Inflammatory macrophage treated with lipopolysaccharide for 1 hour (primary cell): ENCODE measurements at regions not wholly inside any gene's neighbourhood (a gene's known extent, or its start where the extent isn't known, plus 50 kb on each side); places are given as distances from the start of the nearest gene placed in this dataset.

Experiments
- DNase-seq, 2 donors: peaks; one replicate each; pipeline ENCODE4 v3.0.0-alpha.2; 2020 to 2022

DNA sequence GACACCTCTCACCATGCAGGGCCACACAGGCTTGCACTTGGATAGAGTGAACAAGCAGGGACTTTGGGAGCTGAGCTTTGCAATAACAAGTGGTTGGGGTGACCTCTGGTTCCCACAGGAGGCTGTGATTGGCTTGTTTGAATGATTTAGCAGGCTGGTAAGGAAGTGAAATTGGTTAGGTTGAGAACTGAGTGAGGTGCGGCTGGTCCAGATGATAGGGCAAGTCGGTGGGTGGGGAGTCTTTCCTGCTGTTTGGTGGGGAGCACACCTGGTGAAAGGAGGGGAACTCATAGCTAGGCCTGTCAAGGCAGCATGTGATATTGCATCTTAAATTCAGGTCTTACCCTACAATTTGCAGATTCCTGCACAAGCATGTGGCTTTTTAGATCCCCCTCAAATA, 794.6 kb upstream of the ZNF608 start:
- no peak for DNase-seq

DNA sequence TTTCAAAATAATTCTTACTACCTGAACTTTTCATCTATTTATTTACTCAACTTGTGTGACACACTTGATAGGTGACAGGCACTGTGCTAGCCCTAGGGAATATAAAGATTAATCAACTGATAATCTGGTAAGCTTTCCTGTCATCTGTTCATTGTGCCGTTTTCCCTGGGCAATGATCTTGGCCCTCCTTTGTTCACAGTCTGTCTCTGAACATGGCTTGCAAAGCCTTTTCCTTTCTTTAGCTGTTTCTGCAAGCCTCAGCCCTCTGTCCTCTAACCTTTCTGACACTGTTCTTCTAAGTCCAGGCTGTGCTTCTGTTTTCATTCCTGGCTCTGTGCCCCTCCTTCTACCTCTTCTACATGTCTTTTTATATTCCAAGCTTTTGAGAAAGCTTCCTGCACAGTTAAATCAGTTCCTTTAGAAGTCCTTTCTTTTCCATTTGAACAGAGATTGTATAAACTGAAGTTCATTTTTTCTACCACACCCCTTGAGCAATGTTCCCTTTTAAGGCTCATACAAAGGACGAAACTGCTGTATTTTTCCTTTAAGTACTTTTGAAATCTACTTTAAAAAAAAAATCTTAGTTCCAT, 803.0 kb upstream of the ZNF608 start:
- DNase-seq, result no peak

DNA sequence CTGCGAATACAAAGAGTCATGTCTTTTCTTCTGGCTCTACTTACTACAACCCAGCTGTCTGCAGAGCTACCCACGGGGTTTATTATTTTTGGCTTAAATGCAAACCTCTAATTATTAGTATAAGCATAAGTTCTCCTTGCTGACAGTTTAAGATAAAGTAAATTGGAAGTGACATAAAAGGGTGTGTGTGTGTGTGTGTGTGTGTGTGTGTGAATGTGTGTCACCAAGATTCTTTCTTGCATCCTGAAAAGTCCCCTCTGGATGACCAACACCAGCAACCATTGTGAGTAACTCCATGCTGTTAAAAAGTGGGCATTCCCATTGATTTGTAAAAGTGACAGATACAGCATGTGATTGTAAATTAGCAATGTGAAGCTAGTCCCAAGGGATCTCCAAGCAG, 803.8 kb upstream of the ZNF608 start:
- no peak for DNase-seq

DNA sequence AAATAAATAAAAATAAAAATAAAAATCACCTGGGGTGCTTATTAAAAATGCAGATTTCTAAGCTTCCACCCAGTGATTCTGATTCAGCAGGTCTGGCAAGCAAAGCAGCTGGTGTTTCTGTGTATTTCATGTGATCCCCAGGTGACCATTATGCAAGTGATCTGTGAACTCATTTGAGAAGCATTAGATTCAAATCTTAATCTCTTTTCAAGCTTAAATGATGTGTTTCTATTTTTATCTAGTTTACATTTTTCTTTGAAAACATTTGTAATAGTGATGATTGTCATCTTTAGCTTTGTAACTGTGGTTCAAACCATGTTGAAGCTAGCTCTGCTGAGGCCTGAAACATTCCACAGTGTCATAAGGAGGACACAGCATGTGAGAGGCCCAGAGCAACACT, 804.8 kb upstream of the ZNF608 start:
- no peak for DNase-seq

DNA sequence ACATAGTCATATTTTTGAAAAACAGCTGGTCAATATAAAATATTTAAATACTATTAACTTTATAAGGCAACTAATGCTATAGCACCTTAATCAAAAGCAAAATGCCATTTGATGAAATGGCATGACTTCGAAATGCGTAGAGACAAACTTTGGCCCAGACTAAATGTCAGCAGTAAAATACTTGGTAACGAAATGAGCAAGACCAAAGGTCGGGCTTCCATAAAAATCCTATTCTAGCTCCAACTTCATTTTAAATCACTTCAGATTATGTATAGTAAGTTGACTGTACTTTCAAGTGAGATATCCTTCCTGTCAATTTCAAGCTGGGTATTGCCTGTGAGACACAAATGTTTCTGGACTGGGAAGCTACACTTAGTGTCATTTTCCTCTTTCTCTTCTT, 805.4 kb upstream of the ZNF608 start:
- DNase-seq, result no peak

DNA sequence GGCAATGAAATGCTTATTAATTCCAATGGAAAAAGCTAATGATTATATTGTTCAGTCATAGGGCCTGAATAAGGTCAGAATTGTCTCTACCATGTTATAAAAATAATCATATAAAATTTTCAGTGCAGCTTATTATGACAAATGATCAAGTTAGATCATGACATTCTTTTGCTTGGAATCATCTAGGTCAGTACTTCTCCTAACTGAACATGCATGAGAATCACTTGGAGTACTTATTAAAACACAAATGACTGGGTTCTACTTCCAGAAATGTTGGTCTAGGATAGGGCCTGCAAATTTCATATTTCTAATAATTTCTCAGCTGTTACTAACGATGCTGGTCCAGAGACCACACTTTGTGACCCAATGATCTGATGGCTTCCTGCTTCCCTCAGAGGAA, 806.0 kb upstream of the ZNF608 start:
- no peak for DNase-seq

DNA sequence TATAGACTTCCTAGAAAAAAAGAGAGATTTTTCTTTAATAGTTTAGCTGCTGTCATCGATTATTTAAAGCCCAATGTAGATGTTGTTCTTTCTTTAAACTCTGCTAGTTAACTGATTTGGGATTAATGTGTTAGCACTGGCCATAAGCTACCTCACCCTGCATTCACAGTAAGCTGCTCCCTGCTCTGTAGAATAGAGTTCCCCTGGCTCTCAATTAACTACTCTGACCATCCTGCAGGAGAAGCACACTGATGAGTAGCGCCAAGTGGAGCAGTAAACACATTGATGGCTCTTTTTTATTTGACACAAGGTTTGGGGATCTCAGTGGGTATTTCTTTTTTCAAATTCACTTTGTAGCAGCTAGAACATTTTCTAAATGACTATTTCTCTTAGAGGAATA, 807.9 kb upstream of the ZNF608 start:
- no peak for DNase-seq

DNA sequence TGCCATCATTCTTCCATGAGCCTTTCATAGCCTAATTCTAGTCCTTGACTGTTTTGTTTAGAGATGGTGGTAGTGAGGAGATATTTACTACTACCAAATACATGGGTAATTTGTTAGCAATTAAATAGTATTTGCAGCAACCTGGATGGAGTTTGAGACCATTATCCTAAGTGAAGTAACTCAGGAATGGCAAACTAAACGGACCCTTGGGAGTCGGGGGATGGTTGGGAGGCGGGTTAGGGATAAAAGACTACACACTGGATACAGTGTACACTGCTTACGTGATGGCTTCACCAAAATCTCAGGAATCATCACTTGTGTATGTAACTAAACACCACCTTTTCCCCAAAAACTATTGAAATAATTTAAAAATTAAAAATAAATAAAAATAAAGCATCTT, 809.2 kb upstream of the ZNF608 start:
- DNase-seq, result no peak

DNA sequence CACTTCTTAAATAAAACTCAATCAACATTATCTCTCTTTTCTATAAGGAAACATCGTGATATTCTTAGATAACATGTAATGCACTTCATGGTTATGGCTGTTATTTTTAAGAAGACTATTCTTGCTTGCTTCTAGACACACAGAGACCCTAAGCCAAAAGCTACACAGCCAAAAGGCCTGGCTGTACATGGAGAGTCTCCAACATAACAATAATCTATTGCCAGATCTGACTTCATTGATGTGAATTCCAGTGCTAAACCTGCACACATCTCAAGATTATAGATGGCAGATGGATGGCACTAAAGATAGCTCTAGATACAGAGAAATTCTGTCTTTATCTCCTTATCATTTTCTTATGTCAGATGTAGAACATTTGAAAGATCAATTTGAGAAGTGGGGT, 811.6 kb upstream of the ZNF608 start:
- DNase-seq, result no peak

DNA sequence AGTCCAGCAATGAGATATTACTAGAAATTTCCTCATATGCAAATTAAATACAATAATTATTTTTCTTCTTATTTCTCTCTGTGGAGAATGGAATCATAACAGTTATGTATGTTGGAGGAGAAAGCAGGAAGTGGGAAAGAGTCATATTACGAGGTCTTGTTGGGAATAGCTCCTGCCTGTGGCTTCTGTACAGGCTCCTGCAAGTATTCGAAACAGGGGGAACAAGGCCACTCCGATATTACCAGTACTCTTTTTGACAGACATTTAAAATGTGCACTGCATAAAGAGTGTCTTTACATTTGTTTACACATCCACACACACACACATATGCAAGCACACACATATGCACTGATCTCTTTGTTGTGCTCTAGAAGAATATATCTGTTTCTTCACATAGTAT, 812.0 kb upstream of the ZNF608 start:
- no peak for DNase-seq

DNA sequence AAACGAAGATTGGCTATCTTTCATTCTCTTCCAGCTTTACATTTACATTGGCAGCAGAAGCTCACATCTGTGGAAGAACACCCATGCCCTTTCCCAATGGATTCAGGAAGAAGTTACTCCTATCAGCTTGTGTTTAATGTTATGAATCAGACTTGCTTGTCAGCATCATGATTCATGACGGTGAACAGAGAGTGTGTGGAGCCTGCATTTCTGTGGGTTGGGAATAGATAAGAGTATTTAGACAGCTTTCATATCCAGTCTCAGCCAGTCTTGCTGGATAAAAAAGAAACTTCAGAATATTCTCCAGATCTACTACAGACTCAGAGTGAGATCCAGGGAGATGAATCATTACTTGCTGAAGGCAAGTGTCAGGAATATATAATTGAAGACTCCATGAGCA, 812.9 kb upstream of the ZNF608 start:
- DNase-seq, result no peak

DNA sequence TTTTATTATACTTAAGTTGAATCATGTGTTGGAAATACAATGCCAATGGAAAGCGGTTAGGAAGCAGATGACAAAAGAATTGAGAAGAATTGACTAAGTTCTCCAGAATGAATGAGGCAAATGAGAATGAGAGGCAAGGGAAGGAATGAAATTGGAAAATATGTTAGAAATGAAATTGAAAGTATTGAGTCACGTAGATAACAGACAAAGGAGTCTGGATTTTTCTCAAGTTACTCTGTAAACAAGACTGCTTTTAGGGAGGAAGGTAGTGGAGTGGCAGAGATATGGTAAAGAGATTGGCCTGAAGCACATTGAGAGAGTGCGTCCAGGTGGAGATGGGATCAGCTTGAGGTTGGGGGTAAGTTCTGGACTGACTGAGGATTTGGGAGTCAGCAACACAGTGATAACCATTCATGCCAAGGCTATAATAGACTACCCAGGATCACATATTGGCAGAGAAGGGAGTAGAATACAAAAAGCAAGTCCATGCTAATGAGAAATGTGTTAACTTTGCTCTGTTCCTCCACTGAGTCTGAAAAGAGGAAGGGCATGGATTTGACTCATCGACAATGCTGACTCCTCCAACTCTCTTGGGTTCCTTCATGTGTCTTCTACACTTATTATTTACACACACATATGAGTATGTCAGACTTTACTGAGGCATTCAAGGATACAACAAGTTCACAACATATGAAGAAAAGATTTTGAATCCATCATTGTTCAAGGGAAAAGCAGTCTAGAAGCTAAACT, 814.2 kb upstream of the ZNF608 start:
- no peak for DNase-seq

DNA sequence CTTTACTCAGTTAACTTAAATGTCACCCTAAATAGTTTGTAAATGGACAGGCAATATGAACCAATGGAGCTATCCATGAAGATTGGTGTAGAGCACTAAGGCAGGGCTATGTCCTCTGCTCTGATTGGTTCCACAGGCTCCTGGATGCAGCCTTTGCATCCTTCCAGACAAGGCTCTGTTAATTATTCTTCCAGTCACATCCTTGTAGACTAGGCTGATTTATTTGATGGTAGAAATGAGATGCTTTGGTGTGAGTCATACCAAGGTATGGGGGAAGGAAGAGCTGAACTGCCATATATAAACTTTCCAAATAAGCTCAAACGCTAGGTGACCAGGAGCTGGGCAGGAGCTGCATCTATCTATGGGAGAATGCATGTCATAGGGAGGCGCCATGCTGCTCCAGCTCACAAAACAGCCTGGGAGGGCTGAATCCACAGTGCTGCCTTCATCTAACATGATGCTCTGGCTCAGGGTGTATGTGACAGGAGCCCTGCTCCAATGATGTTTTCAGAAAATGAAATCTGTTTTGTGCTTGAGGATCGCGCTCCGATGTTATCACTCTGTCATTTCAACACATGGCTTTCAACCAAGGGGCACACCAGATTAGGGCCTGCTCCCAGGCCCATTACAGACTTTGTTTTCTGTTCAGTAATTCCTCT, 818.0 kb upstream of the ZNF608 start:
- DNase-seq, result no peak

DNA sequence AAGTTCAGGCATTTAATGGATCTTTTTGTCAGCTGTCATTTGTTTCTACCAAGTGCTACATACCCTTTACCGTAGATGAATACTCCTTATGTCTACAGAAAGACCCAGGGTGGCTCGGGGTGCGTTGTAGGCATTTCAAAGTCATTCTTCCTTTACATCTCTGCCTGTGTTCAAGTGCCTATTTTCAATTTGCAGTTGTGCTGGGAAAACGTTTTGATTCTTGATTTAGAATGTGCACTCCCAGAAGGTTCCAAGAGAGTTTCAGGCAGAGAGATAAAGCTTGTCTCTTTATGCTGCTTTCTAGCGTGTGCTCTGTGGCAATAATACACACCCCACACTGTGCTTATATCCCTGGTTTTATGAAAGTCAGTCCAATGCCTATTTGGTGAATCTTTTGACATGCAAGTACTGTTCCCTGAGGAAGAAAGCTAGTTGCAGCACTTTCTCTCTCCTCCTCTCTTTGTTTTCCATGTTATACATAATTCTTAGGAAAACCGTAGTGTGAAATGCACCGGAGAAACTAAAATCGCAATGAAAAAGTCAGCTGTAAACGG, 828.1 kb upstream of the ZNF608 start:
- DNase-seq, result no peak

DNA sequence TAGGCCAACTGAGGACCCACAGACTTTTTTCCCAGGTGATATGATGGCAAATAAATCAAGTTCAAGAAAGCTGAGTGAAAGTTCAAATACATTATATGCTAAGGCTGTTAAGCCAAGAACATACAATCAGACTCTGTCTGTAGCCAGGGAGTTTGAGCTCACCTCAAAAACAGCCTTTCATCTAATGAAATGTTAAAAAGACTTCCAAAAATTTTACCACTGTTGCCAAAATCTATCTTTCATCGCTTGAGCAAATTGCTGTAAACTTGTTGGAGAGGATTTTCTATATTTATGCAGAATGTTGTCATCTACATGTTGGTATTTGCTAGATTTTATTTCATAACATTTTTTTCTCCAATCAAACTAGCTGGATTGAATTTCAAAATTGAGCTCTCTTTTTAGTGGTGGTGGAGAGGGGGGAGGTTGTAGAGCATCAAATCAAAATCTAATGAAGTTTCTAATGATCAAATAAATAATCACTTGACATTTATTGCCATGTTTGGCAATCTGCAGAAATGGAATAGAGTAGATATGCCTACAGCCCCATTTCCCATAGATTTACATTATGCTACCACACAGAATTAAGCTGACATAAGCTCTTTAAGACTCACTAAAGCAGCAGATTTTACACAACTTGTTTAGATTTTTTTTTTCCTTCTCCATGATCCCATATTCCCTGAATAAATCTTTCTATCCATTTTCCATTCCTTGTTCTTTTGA, 828.9 kb upstream of the ZNF608 start:
- DNase-seq, result no peak

DNA sequence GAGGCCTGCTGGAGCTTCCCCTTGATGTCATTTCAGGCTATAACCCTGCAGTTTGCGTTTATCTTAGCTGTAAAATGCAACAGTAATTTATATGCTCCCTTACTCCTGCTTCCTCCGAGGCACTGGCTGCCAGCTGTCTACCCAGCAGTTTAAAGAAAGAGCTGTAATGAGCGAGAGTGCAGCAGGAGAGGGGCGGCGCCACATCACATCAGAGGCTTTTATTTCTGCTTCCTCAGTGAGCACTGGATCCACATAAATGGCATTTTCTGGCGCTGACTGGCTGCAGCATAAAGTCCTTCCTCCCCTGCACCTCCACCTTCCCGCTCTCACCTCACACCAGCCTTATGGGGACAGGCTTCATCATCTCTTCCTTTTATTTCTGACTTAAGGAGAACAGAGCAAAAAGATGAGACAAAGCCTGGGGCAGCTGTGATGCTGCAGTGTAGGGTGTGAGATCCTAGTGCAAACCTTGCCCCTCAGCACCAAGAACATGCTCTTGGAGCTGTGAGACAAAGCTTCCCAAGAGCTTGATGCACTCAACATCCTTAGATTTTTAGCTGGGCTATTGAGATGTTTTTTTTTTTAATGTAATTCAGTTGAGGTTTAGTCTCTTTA, 829.6 kb upstream of the ZNF608 start:
- no peak for DNase-seq

DNA sequence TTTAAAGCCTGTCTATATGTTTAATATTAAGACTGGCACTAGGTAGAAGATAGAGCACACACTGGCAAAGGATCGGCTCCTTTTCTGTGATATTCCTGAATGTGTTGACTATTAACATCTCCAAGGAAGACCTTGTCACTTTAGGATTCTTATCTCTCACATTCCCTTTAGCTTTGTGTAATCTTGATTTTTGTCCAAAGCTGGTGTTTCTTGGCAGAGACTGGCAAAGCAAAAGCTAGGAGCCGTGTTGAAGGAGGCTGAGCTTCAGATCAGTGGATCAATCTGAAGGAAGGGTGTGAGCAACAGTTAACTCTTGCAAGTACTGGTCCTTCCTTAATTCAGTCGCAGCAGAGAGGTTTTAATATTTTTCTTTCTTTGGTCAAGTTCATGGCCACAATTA, 830.4 kb upstream of the ZNF608 start:
- DNase-seq, result no peak

DNA sequence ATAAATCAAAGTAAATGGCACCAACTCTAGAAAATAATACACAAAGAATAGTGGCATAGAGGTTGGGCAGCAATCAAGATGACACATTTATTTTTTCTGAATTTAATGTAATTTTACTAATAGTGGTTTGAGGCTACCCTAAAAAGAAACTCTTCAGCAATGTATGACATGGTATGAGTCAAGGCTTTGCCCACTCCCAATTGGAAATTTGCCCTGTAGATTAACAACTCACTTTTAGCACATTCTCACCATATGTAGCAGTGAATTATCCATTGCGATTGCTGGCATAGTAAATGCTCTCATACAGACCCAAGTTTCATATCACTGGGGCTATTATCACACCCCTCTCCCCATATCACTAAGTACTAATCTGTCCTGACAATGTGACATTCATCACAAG, 832.1 kb upstream of the ZNF608 start:
- no peak for DNase-seq

DNA sequence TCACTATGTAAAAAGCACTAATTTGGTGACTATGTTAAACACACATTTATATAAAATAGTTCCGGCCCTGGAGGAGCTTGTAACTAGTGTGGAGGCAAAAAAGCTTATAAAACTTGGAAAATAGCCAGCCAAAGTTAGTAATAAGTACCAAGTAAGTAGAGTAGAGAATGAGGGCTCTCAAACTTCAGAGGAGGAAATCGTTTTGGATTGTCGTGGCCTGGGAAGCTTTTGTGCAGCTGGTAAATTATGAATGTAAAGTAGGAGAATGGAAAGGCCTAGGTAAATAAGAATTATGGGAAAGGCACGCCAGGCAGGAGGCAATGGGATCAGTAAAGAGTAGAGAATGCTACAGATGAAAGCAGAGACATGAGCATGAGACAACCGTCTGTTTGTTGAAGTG, 832.7 kb upstream of the ZNF608 start:
- DNase-seq, result no peak

DNA sequence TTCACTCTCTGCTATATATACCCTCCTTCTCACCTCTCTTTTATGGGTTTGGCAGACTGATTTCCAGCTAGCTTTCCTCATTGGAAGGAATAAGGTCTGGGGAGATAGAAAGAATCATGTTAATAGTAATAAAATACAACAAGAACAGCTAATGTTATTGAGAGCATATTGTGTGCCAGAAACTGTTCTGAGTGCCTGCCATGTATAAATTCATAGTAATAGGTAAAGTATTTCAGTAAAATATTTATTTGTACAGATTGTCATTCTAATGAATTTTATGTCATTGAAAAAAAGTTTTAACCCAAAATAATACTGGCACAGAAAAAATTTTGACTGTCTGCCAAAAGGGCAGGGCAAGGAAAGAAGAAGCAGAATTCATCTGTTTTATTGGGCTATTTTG, 834.9 kb upstream of the ZNF608 start:
- DNase-seq, result no peak

DNA sequence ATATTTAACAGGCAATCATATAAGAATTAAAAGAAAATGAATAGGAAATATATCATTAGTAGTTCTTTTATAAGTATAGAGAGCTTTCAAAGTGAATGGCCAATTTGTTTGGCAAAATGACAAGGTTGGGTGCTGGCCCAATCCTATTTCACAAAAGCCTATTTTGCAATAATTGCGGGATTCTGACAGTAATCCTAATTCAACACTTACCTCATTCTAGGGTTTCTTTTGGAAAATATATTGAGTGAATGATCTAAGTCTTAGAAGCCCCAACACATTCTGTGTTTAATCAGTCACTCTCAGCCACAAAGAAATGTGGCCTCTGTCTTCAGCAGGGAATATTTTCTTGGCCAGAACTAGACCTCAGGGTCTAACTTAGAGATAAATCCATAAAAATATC, 835.9 kb upstream of the ZNF608 start:
- no peak for DNase-seq

DNA sequence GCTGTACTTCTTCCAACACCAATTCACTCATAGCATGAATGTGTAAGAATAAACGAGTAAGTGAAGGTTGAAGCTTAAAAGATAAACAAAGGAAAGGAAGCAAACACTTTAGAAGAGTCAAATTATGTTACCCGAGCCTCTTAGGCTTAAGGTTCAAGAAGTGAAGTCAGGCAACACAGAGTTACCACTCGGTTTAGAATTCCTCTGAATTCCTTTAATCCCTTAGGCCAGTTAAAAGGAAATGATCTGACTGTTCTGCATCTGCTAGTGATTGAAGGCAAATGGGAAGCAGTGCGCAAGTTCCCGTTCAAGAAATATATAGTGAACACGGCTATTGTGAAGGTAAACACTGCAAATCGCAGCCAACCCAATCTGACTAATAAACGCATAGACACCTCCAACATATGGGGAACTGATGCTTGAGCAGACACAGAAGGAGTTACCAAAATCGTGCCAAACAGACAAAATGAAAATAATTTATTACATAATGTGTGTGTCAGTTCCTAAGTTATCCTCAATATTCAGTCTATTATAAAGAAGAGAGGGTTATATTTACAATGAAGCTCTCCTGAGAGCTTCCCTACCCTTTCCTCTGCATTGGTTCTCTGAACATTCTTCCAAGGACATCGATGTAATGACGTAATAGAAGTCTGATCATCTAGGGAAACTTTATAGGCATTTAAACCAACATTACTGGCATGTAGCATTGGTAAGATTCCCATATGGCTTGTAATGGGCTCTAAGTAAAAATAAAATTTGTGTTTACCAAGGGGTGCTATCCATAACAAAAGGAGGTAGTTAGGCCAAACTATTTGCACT, 837.1 kb upstream of the ZNF608 start:
- no peak for DNase-seq
